GM08714 (cell line): ENCODE measurements at regions not wholly inside any gene's neighbourhood (a gene's known extent, or its start where the extent isn't known, plus 50 kb on each side); places are given as distances from the start of the nearest gene placed in this dataset.

Experiments
- H3K4me3 ChIP-seq: fragments of 200-500 bp; sonication (Bioruptor generic); 2 replicates; pipeline ENCODE4 v1.5.1; 2014; ENCODE audit warnings: mild to moderate bottlenecking, low read length, inconsistent platforms
- ZNF274 ChIP-seq: IDR thresholded peaks from 2 replicates; pipeline ENCODE4 v1.6.1; 2012; ENCODE audit warnings: mild to moderate bottlenecking, low read depth, low read length

DNA sequence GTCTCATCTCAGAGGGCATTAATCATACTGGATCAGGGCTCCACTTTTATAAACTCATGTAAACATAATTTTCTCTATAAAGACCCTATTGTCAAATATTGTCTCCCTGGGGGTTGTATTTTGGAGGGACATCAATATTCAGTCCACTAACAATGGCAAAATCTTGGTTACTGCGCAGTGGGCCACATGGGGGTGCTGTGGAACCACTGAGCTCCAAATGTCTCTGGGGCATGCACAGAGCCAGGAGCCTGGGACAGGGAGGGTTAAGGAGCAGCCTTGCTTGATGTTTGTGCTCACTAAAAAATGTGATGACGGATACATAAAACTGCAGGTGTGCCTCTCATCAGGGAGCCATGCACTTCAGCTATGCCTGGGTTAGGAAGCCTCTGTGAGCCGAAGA lies 62.1 kb upstream of the PRSS58 start:
- H3K4me3 ChIP-seq: no peak overlapping the region
- TF ChIP-seq ZNF274: no peak

DNA sequence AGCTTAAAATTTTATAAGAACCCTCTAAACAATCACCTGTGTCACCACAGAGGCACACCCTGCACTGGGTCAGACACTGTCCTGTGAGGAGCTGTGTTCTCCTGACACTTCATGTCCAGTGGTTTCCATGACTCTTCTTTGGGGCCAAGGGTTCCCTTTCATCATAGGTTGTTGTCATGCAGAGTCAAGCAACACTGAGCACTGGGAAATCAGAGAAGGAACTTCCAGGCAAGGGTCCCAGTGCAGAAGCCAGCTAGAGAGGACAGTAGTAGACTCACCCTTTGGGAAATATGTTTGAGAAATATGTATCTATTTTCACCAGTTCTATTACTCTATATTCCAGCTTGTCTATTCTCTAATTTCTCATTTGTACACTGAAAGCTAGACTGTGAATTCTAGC lies 56.4 kb upstream of the PRSS58 start:
- H3K4me3 ChIP-seq: no peak overlapping the region
- no peak for TF ChIP-seq ZNF274

DNA sequence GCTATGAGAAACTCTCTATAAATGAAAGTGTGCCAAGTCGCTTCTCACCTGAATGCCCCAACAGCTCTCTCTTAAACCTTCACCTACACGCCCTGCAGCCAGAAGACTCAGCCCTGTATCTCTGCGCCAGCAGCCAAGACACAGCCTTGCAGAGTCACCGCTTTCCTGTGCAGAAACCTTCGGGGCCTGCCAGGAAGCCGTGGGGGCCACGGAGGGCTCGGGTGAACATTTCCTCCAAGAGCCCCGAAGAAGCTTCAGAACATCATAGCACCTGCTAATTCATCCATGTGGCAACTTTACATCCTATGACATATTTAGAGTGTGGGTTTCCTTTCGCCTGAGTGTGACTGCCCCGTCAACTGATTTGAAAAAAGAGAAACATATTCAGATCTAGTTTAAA lies 55.7 kb upstream of the PRSS58 start:
- TF ChIP-seq ZNF274: no peak

DNA sequence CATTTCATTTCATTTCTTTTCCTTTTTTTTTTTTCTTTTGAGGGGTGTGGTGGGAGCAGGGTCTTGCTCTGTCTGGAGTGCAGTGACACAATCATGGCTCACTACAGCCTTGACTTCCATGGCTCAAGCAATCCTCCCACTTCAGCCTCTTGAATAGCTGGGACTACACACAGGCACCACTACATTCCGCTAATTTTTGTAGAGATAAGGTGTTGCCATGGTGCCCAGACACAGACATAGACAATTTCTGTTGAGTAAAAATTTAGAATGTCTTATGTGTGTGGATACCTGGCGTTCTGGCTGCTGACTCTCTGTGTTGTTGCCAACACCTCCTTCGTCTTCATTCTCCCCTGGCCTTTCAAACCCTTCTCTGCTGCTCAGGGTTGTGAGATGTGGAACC lies 54.0 kb upstream of the PRSS58 start:
- TF ChIP-seq ZNF274: no peak
- H3K4me3 ChIP-seq: no peak overlapping the region

More for the DNA sequence above, 55.7 kb upstream of the PRSS58 start:
- no peak overlapping the region for H3K4me3 ChIP-seq

DNA sequence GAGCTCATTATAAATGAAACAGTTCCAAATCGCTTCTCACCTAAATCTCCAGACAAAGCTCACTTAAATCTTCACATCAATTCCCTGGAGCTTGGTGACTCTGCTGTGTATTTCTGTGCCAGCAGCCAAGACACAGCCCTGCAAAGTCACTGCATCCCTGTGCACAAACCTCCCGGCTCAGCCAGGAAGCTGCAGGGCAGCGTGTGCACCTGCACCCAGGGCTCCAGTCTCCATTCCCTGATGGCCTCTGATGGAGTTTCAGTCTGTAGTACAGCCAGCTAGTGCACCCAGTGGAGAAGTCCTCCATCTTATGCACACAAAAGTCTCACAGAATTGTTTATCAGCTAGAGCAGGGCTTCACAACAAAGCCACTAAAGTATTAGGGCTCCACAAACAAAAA lies 51.1 kb upstream of the PRSS58 start:
- no peak for TF ChIP-seq ZNF274
- no peak overlapping the region for H3K4me3 ChIP-seq

DNA sequence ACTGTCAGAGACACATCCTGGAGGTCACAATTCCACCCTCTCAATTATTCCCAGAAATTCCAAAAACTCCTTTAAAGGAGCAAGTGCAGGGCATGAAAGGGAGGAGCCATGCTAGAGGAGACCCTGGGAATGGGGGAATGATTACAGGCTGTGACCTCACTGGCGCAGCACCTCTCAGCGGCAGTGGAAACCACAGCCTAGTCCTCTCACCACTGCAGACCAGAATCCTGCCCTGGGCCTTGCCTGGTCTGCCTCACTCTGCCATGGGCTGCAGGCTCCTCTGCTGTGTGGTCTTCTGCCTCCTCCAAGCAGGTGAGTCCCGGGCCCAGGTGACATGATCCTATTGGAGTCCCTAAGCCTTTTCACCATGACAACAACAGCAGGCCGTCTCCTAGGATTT lies 50.5 kb upstream of the PRSS58 start:
- H3K4me3 ChIP-seq: no peak overlapping the region
- TF ChIP-seq ZNF274: no peak
